HepG2 (cell line): ENCODE measurements at regions not wholly inside any gene's neighbourhood (a gene's known extent, or its start where the extent isn't known, plus 50 kb on each side); places are given as distances from the start of the nearest gene placed in this dataset.

ENCODE experiments used
- ATAC-seq: fragments of 200-7000 bp; cut with Tn5 transposase; 3 replicates; pipeline ENCODE4 v1.9.1; 2020; ENCODE audit warnings: mild to moderate bottlenecking, moderate library complexity
- BruUV-seq: library from RNA; stranded (reverse); fragments of 400-500 nt; replicated peaks from 2 replicates; lab custom pipeline; 2021; lab: Mats Ljungman, UMichigan
- CTCF ChIA-PET: fragments of 300-600 bp; formaldehyde crosslinking; extraction: SDS; loops from one replicate; lab custom pipeline; 2021; ENCODE audit warnings: low total read pairs, inconsistent platforms, low intra/inter-chr PET ratio; lab: Yijun Ruan, JAX
- POLR2A ChIA-PET: fragments of 350-600 bp; sonication (Branson Sonifier 250); formaldehyde crosslinking; loops from one replicate; lab custom pipeline; 2020; ENCODE audit warnings: antibody characterized with exemption, inconsistent platforms; lab: Yijun Ruan, JAX
- DNase-seq: peaks from one replicate; pipeline ENCODE4 v3.0.0-alpha.2; 2015; ENCODE audit warnings: low spot score
- FAIRE-seq: peaks from 3 replicates; lab custom pipeline; 2011; peaks lifted over from hg19 to GRCh38; lab: Jason Lieb, UNC
- H2AFZ ChIP-seq: one replicate; pipeline ENCODE4 v1.6.1; 2011; ENCODE audit warnings: low read length, inconsistent platforms
- H3K27ac ChIP-seq: fragments of 300-600 bp; 3 replicates; pipeline ENCODE4 v1.8.0; 2011; ENCODE audit warnings: mixed run types, mild to moderate bottlenecking, mixed read lengths, low read length, inconsistent platforms; ENCODE audit not compliant: insufficient read depth; ENCODE audit errors: extremely low read length
- H3K27me3 ChIP-seq, 2 experiments: fragments of 200-600 bp in 1 of 2; 2 replicates in 1 of 2; 3 replicates in 1 of 2; pipeline versions ENCODE4 v1.6.0 to v1.8.0; 2011; ENCODE audit warnings: low read length in 2 of 2, mild to moderate bottlenecking in 2 of 2, moderate library complexity in 2 of 2, inconsistent platforms in 1 of 2; ENCODE audit not compliant: insufficient read depth in 2 of 2, control insufficient read depth in 1 of 2
- H3K36me3 ChIP-seq, 2 experiments: fragments of 200-600 bp in 1 of 2; replicated peaks in 1 of 2; 2 replicates in 1 of 2; 3 replicates in 1 of 2; pipeline versions ENCODE4 v1.5.1 to v1.8.0; 2011; ENCODE audit warnings: low read length in 2 of 2, inconsistent platforms in 1 of 2; ENCODE audit not compliant: insufficient read depth in 2 of 2, control insufficient read depth in 1 of 2
- H3K4me1 ChIP-seq: 2 replicates; pipeline ENCODE4 v1.5.1; 2012; ENCODE audit warnings: low read length, inconsistent platforms; ENCODE audit not compliant: insufficient read depth
- H3K4me2 ChIP-seq: 2 replicates; pipeline ENCODE4 v1.6.0; 2011; ENCODE audit warnings: low read depth, low read length, inconsistent platforms
- H3K4me3 ChIP-seq, 3 experiments: fragments of 200-600 bp in 1 of 3; sonication (generic), shearing (Covaris generic) in 1 of 3; replicated peaks in 1 of 3; 2 replicates each; pipeline ENCODE4 v1.5.1; 2011 to 2016; ENCODE audit warnings: low read length in 3 of 3, inconsistent platforms in 2 of 3, low read depth in 2 of 3, mild to moderate bottlenecking in 2 of 3, control low read depth in 1 of 3, mixed read lengths in 1 of 3; ENCODE audit not compliant: insufficient read depth in 1 of 3
- H3K79me2 ChIP-seq: one replicate; pipeline ENCODE4 v1.6.1; 2011; ENCODE audit warnings: low read length, inconsistent platforms; ENCODE audit not compliant: insufficient read depth
- H3K9ac ChIP-seq: 2 replicates; pipeline ENCODE4 v1.6.0; 2011; ENCODE audit warnings: mild to moderate bottlenecking, low read depth, low read length, inconsistent platforms; ENCODE audit not compliant: insufficient read depth
- H3K9me3 ChIP-seq: 2 replicates; pipeline ENCODE4 v1.5.1; 2012; ENCODE audit warnings: mild to moderate bottlenecking, low read length
- H4K20me1 ChIP-seq: 2 replicates; pipeline ENCODE4 v1.6.0; 2011; ENCODE audit warnings: inconsistent platforms, mild to moderate bottlenecking, low read length, moderate library complexity; ENCODE audit not compliant: insufficient read depth
- HDAC1 ChIP-seq: sonication (generic); formaldehyde crosslinking; IDR thresholded peaks from 2 replicates; pipeline ENCODE4 v1.5.1; 2020; ENCODE audit warnings: mild to moderate bottlenecking, missing genetic modification reagents
- HMG20A ChIP-seq: IDR thresholded peaks from 2 replicates; pipeline ENCODE4 v1.6.1; 2016; ENCODE audit warnings: borderline replicate concordance
- IKZF5 ChIP-seq: IDR thresholded peaks from 2 replicates; pipeline ENCODE4 v1.6.1; 2018; ENCODE audit warnings: missing genetic modification reagents, mild to moderate bottlenecking, missing compliant biosample characterization
- MAX ChIP-seq: IDR thresholded peaks from 2 replicates; pipeline ENCODE4 v1.6.1; 2012; ENCODE audit warnings: inconsistent platforms
- NAIF1 ChIP-seq: sonication (generic); formaldehyde crosslinking; IDR thresholded peaks from 2 replicates; pipeline ENCODE4 v1.5.0; 2020; ENCODE audit warnings: mild to moderate bottlenecking, missing genetic modification reagents, borderline replicate concordance
- NCOA5 ChIP-seq: sonication (generic); formaldehyde crosslinking; IDR thresholded peaks from 2 replicates; pipeline ENCODE4 v1.4.0; 2020; ENCODE audit warnings: missing genetic modification reagents
- STAT6 ChIP-seq: sonication (generic); formaldehyde crosslinking; IDR thresholded peaks from 2 replicates; pipeline ENCODE4 v1.4.0; 2020; ENCODE audit warnings: missing genetic modification reagents, mild to moderate bottlenecking, borderline replicate concordance
- ZNF451 ChIP-seq: sonication (generic); formaldehyde crosslinking; IDR thresholded peaks from 2 replicates; pipeline ENCODE4 v1.5.0; 2020; ENCODE audit warnings: mild to moderate bottlenecking, missing genetic modification reagents
- ZNF597 ChIP-seq: sonication (generic); formaldehyde crosslinking; IDR thresholded peaks from 2 replicates; pipeline ENCODE4 v1.5.0; 2020; ENCODE audit warnings: missing genetic modification reagents
- ZNF710 ChIP-seq: sonication (generic); formaldehyde crosslinking; IDR thresholded peaks from 2 replicates; pipeline ENCODE4 v1.5.0; 2020; ENCODE audit warnings: mild to moderate bottlenecking, missing genetic modification reagents, borderline replicate concordance
- ZNF777 ChIP-seq: sonication (generic); formaldehyde crosslinking; IDR thresholded peaks from 2 replicates; pipeline ENCODE4 v1.4.0; 2020; ENCODE audit warnings: missing genetic modification reagents
- WGBS: methylation state at CpG from one replicate; pipeline ENCODE4 v1.1.6; 2017; ENCODE audit warnings: low lambda C conversion rate; 5-methylcytosine and 5-hydroxymethylcytosine counted together
- in situ Hi-C: cut with HindIII; loops from 2 replicates; pipeline ENCODE4 v1.10.0; 2017; ENCODE audit warnings: low pct_unique_long_range_greater_than_20kb; ENCODE audit not compliant: extremely low pct_ligation_motif_present
- intact Hi-C: fragments of 100-400 bp; cut with micrococcal nuclease; formaldehyde crosslinking; loops from one replicate; pipeline ENCODE4 v1.10.0; 2022; ENCODE audit not compliant: unreplicated experiment

GRCh38 chr13:80438521-80438920 is 97.6 kb upstream of the SPRY2 start:
- no peaks in the 10 kb centered on the region for H3K9me3 ChIP-seq
- in situ Hi-C loops = no loop called here
- no peaks in the 10 kb centered on the region for H3K36me3 ChIP-seq
- H3K4me2 ChIP-seq = no peak overlapping the region
- TF ChIP-seq NAIF1 (CRISPR knock-in tag) = no peak
- no peaks in the 10 kb centered on the region for H3K79me2 ChIP-seq
- no peaks in the 10 kb centered on the region for H3K4me1 ChIP-seq
- H3K27me3 ChIP-seq = no peaks in the 10 kb centered on the region
- intact Hi-C loops = no loop called here
- WGBS = 45% methylated on average over 3 of the region's 3 CpGs
- H3K9ac ChIP-seq = no peak overlapping the region
- no peak overlapping the region for H3K4me3 ChIP-seq
- H3K27ac ChIP-seq = no peak overlapping the region
- no peaks in the 10 kb centered on the region for H4K20me1 ChIP-seq
- DNase-seq (no peak), ATAC-seq (no peak), FAIRE-seq (no peak)
- no TSS peak for BruUV-seq
- CTCF ChIA-PET = no interaction called here
- POLR2A ChIA-PET = no interaction called here
- H2AFZ ChIP-seq = no peak overlapping the region

GRCh38 chr13:80437231-80437630 is 96.3 kb upstream of the SPRY2 start:
- POLR2A ChIA-PET = no interaction called here
- no peak for TF ChIP-seq ZNF710 (CRISPR knock-in tag)
- TF ChIP-seq IKZF5 = no peak
- TF ChIP-seq NCOA5 (CRISPR knock-in tag) = no peak
- no peak for TF ChIP-seq ZNF597 (CRISPR knock-in tag)
- TF ChIP-seq HMG20A = no peak
- no peak for TF ChIP-seq STAT6
- no peak for TF ChIP-seq ZNF451 (CRISPR knock-in tag)
- no peak for TF ChIP-seq HDAC1 (CRISPR knock-in tag)
- no peak for TF ChIP-seq MAX
- TF ChIP-seq ZNF777 (CRISPR knock-in tag) = no peak

More at GRCh38 chr13:80437231-80437630, 96.3 kb upstream of the SPRY2 start:
- Histone ChIP-seq H3K9me3 (no peaks in the 10 kb centered on the region), H3K9ac (no peak overlapping the region), H3K4me1 (no peaks in the 10 kb centered on the region), H3K27me3 (no peaks in the 10 kb centered on the region), H2AFZ (no peak overlapping the region), H3K4me2 (no peak overlapping the region), H4K20me1 (no peaks in the 10 kb centered on the region), H3K79me2 (no peaks in the 10 kb centered on the region), H3K4me3 (no peak overlapping the region), H3K27ac (no peak overlapping the region), H3K36me3 (no peaks in the 10 kb centered on the region)
- no peak for ATAC-seq
- no TSS peak for BruUV-seq
- intact Hi-C loops (no loop called here), in situ Hi-C loops (no loop called here)
- CTCF ChIA-PET = no interaction called here
- 0% methylated on average over 1 of the region's 1 CpG for WGBS
- no peak for FAIRE-seq
- DNase-seq = no peak
